Esophagus squamous epithelium (tissue), 5 donors: ENCODE measurements at regions not wholly inside any gene's neighbourhood (a gene's known extent, or its start where the extent isn't known, plus 50 kb on each side); places are given as distances from the start of the nearest gene placed in this dataset.

Experiments used
- DNase-seq: peaks from one replicate; lab custom pipeline; 2025; lab: John Stamatoyannopoulos, UW
- H3K27ac ChIP-seq, 4 donors: fragments of 200-600 bp; sonication (generic); one replicate each; pipeline ENCODE4 v1.5.1; 2016 to 2019; ENCODE audit warnings: mild to moderate bottlenecking in 1 of 4
- H3K27me3 ChIP-seq, 4 donors: fragments of 200-600 bp; sonication (generic); 1 replicate in 3 of 4; 2 replicates in 1 of 4; pipeline versions ENCODE4 v1.5.1 to v1.6.0; 2017 to 2021; ENCODE audit warnings: antibody characterized with exemption in 1 of 4
- H3K36me3 ChIP-seq, 3 donors: fragments of 200-600 bp; sonication (generic); one replicate each; pipeline ENCODE4 v1.5.1; 2016 to 2019
- H3K4me1 ChIP-seq, 3 donors: fragments of 200-600 bp; sonication (generic); one replicate each; pipeline ENCODE4 v1.5.1; 2017 to 2019
- H3K4me3 ChIP-seq, 4 donors: fragments of 200-600 bp; sonication (generic); 1 replicate in 3 of 4; 2 replicates in 1 of 4; pipeline ENCODE4 v1.5.1; 2016 to 2019; ENCODE audit warnings: mild to moderate bottlenecking in 2 of 4, moderate library complexity in 1 of 4
- H3K9me3 ChIP-seq, 3 donors: fragments of 200-600 bp; sonication (generic); one replicate each; pipeline ENCODE4 v1.5.1; 2016 to 2019
- POLR2A ChIP-seq, 4 donors: fragments of 450-650 bp; IDR thresholded peaks; one replicate each; pipeline ENCODE4 v1.6.1; 2017; ENCODE audit warnings: antibody characterized with exemption in 4 of 4, mild to moderate bottlenecking in 4 of 4, moderate library complexity in 3 of 4
- WGBS, 2 donors: methylation state at CpG; one replicate each; pipeline ENCODE4 v1.1.5; 2018; 5-methylcytosine and 5-hydroxymethylcytosine counted together
- intact Hi-C: fragments of 100-400 bp; cut with DNase I; formaldehyde crosslinking; loops from one replicate; pipeline ENCODE4 v1.15.0; 2022
- TF ChIP-seq, protein P1 (sequence below), 6 experiments: fragments of 450-650 bp in 4 of 6; fragments of 200-600 bp in 2 of 6; sonication (generic) in 2 of 6; IDR thresholded peaks; one replicate each; pipeline ENCODE4 v1.5.1; 2016 to 2019; ENCODE audit warnings: antibody characterized with exemption in 6 of 6, mild to moderate bottlenecking in 4 of 6, moderate library complexity in 4 of 6
- donor health status: DM: yes; HTN: yes; CAD: no.

DNA sequence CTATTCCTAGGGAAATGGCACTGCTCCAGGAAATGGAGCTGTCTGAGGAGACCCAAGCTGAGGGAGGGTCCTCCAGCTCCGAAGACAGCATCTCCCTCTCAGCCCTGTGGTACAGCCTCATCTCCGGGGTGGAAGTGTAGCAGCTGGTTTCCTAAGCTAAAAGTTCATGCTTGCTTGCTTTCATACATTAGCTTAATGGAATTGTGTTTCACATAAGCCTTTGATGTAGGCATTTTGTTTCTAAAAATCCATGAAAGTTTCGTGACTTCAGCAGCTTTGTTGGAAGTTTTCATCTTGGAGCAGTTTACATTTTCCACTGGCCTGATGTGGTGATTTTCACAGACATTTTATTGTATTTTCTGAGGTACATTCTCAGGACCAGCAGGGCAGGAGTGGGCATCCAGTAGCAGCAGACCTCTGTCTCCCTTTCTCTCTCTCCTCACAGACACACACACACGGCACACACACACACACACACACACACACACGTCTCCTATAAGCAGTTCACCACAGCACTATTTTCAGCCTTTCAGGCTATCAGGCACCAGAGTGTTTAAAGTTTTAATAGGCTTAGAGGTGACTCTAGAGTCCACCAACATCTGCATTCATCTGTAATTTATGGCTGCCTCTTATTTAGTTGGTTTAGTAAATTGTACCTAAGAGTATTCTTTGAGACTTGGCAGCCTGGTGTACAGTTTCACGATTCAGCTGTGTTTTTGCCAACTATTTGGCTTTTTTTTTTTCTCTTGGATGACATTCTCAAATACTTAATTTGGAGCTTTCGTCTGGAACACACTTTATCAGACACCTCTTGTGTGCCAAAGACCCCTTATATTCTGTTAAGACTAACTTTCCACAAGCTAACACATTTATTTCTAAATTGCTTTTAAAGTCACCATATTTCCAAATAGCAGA lies 225.8 kb upstream of the SFRP2 start:
- intact Hi-C loops, result no loop called here
- H3K4me1 ChIP-seq, result peaks cover 0 to 6% (median 0%) of the 10 kb centered on the region in 3 donors
- 39 to 40% methylated on average over 6 to 7 of the region's 7 CpGs for WGBS, 2 donors
- DNase-seq, result no peak
- no peaks in the 10 kb centered on the region for H3K36me3 ChIP-seq
- no peak overlapping the region for H3K4me3 ChIP-seq
- TF ChIP-seq POLR2A (IDR thresholded peaks at IDR 0.05), result no peak
- TF ChIP-seq, protein P1, sequence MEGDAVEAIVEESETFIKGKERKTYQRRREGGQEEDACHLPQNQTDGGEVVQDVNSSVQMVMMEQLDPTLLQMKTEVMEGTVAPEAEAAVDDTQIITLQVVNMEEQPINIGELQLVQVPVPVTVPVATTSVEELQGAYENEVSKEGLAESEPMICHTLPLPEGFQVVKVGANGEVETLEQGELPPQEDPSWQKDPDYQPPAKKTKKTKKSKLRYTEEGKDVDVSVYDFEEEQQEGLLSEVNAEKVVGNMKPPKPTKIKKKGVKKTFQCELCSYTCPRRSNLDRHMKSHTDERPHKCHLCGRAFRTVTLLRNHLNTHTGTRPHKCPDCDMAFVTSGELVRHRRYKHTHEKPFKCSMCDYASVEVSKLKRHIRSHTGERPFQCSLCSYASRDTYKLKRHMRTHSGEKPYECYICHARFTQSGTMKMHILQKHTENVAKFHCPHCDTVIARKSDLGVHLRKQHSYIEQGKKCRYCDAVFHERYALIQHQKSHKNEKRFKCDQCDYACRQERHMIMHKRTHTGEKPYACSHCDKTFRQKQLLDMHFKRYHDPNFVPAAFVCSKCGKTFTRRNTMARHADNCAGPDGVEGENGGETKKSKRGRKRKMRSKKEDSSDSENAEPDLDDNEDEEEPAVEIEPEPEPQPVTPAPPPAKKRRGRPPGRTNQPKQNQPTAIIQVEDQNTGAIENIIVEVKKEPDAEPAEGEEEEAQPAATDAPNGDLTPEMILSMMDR (IDR thresholded peaks at IDR 0.05), result no peak
- H3K9me3 ChIP-seq, result no peaks in the 10 kb centered on the region
- no peaks in the 10 kb centered on the region for H3K27me3 ChIP-seq
- H3K27ac ChIP-seq, result peak overlapping the region in 3 of 4 donors; percentile 2 to 49 (median 19)

DNA sequence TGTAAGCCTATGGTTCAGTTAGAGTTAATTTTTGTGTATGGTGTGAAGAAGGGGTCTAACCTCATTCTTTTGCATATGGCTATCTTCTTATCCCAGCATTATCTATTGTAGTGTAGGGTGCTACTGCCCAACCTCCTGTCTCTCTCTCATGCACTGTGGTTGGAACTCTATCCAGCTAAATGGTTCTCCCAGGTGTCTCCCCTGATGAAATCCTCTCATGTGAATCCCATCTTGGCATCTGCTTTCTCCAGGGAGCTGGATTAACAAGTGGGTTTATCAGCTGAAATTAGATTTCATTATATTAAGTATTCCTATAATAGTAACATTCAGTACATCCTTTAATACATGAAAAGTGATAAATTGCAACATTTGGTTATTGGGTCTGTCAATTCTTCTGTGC lies 224.7 kb upstream of the SFRP2 start:
- Histone ChIP-seq H3K4me1 (peaks cover 0 to 11% (median 0%) of the 10 kb centered on the region in 3 donors), H3K4me3 (no peak overlapping the region), H3K27me3 (no peaks in the 10 kb centered on the region), H3K36me3 (no peaks in the 10 kb centered on the region), H3K9me3 (no peaks in the 10 kb centered on the region), H3K27ac (no peak overlapping the region)
- intact Hi-C loops, result no loop called here
- TF ChIP-seq, protein P1 (IDR thresholded peaks at IDR 0.05), result no peak
- TF ChIP-seq POLR2A (IDR thresholded peaks at IDR 0.05), result no peak
- no peak for DNase-seq

DNA sequence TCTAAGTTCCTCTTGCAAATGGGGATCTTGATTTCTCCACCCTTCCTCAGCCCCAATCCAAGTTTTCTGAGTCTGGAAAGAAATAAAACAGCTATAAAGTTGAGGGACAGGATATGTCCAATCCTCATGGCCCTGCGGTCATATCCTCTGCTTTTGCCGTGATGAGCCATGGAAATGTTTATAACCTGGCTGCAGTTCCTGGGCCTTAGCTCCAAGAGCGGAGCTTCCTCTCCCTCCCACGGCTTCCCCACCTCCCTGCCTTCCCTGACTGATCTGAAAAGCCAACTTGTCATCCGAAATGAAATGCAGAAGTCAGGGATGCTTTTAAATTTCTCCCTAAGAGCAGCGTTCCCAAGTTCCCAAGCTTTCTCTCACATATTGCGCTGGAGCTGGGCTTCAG lies 221.5 kb upstream of the SFRP2 start:
- DNase-seq, result no peak
- Histone ChIP-seq H3K4me3 (no peak overlapping the region), H3K36me3 (no peaks in the 10 kb centered on the region), H3K4me1 (peaks cover 0 to 12% (median 0%) of the 10 kb centered on the region in 3 donors), H3K27ac (peak overlapping the region in 3 of 4 donors; percentile 55 to 70 (median 67)), H3K27me3 (no peaks in the 10 kb centered on the region), H3K9me3 (no peaks in the 10 kb centered on the region)
- intact Hi-C loops, result no loop called here
- TF ChIP-seq, protein P1 (IDR thresholded peaks at IDR 0.05), result no peak
- TF ChIP-seq POLR2A (IDR thresholded peaks at IDR 0.05), result no peak
- 52 to 71% methylated on average over 6 of the region's 7 CpGs for WGBS, 2 donors

DNA sequence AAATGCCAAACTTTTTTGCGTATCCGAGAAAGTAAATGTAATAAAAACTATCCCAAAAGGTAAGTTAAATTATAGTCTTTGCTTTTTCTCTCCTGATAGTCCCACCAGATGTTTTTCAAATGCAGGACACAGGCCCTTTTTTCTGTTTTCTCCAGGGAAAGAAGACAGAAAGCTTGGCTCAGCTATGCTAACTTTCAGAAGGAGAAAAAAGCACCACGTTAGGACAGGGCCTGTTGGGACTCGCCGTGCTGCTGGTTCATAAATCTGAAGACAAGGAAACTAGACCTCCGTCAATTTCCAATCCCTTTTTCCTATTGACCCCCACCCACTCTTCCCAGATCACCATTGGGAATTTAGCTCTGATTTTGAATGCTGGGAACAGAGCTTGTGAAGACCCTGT lies 220.9 kb upstream of the SFRP2 start:
- WGBS, 2 donors, result 42 to 55% methylated on average over 6 of the region's 6 CpGs
- intact Hi-C loops, result no loop called here
- no peak overlapping the region for H3K4me3 ChIP-seq
- H3K9me3 ChIP-seq, result no peaks in the 10 kb centered on the region
- H3K4me1 ChIP-seq, result peaks cover 0 to 17% (median 0%) of the 10 kb centered on the region in 3 donors
- no peak for TF ChIP-seq POLR2A (IDR thresholded peaks at IDR 0.05)
- TF ChIP-seq, protein P1 (IDR thresholded peaks at IDR 0.05), result no peak
- no peaks in the 10 kb centered on the region for H3K36me3 ChIP-seq
- H3K27ac ChIP-seq, result peak overlapping the region in 3 of 4 donors; percentile 55 to 70 (median 67)
- no peaks in the 10 kb centered on the region for H3K27me3 ChIP-seq
- no peak for DNase-seq

DNA sequence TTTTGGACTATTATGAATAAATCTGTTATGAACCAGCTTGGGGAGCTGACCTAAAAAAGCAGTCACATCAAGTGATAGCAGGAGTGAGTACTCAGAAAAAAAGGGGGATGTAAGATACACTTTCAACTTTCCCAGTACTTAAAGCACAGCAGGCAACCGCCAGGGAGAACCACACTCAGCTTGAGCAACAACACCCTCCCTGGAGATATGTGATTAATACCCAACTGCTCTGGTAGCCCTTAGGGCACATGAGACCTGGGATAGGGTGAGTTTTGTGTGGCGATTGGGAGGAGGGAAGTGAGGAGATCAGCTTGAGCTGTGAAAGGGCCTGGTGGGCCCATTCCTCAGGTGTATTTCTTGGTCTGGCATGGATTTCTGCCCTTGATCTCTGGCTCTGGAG lies 220.3 kb upstream of the SFRP2 start:
- DNase-seq, result no peak
- no peak overlapping the region for H3K4me3 ChIP-seq
- peak overlapping the region in 3 of 4 donors; percentile 18 to 70 (median 55) for H3K27ac ChIP-seq
- H3K36me3 ChIP-seq, result no peaks in the 10 kb centered on the region
- no peaks in the 10 kb centered on the region for H3K27me3 ChIP-seq
- 78 to 84% methylated on average over 2 of the region's 2 CpGs for WGBS, 2 donors
- H3K9me3 ChIP-seq, result no peaks in the 10 kb centered on the region
- intact Hi-C loops, result no loop called here
- H3K4me1 ChIP-seq, result peaks cover 0 to 17% (median 0%) of the 10 kb centered on the region in 3 donors
- TF ChIP-seq POLR2A (IDR thresholded peaks at IDR 0.05), result no peak
- TF ChIP-seq, protein P1 (IDR thresholded peaks at IDR 0.05), result no peak
